ENCODE measurements at regions not wholly inside any gene's neighbourhood (a gene's known extent, or its start where the extent isn't known, plus 50 kb on each side); places are given as distances from the start of the nearest gene placed in this dataset.
"Not testable (repeated sequence)": the region's sequence is repeated elsewhere in the genome, so short reads cannot be mapped to it uniquely, and the experiment has no call there.

GRCh38 chr18:22745966-22746365 lies 187.2 kb upstream of the RBBP8 start:
- Histone ChIP-seq H2BK15ac (ENCODE audit: low read depth, poor library complexity, severe bottlenecking) (no peak overlapping the region), H3K27ac (ENCODE audit: low read length, poor library complexity, severe bottlenecking) (no peak overlapping the region), H3K18ac (ENCODE audit: low read depth in 1 of 2, low read length in 2 of 2) (no peak overlapping the region), H3K23ac (ENCODE audit: low read length in 2 of 2) (no peak overlapping the region), H4K8ac (ENCODE audit: low read length) (no peak overlapping the region), H3K4me2 (ENCODE audit: low read length, poor library complexity, severe bottlenecking) (no peak overlapping the region), H3K36me3 (ENCODE audit: control insufficient read depth in 1 of 2, insufficient read depth in 2 of 2, low read depth in 1 of 2, low read length in 2 of 2) (no peaks in the 10 kb centered on the region), H2BK5ac (ENCODE audit: low read depth, low read length, poor library complexity, severe bottlenecking) (no peak overlapping the region), H2BK120ac (ENCODE audit: low read depth, low read length) (no peak overlapping the region), H3K4me3 (ENCODE audit: insufficient read depth in 1 of 2, low read depth in 1 of 2, low read length in 2 of 2) (no peak overlapping the region), H3K9ac (ENCODE audit: low read length) (no peak overlapping the region), H2AFZ (ENCODE audit: low read depth, low read length) (no peak overlapping the region), H4K91ac (ENCODE audit: low read length) (no peak overlapping the region), H3K27me3 (ENCODE audit: control insufficient read depth in 1 of 2, insufficient read depth in 1 of 2, low read length in 2 of 2) (peaks cover 0 to 4% of the 10 kb centered on the region in 2 experiments), H2BK12ac (ENCODE audit: low read length in 2 of 2) (no peak overlapping the region), H3K79me1 (replicated peaks; ENCODE audit: low read length, poor library complexity, severe bottlenecking) (no peaks in the 10 kb centered on the region), H3K4me1 (ENCODE audit: control insufficient read depth, insufficient read depth, low read depth, low read length) (no peaks in the 10 kb centered on the region), H3K9me3 (ENCODE audit: control insufficient read depth, low read length) (peaks cover 10% of the 10 kb centered on the region), H2AK5ac (ENCODE audit: low read length, severe bottlenecking) (no peak overlapping the region), H3K14ac (ENCODE audit: low read length in 2 of 2) (no peak overlapping the region), H3K4ac (ENCODE audit: low read depth in 1 of 2, low read length in 2 of 2) (no peak overlapping the region)
- DNase-seq: no peak
- no CpG with 5 or more reads among the region's 1 CpG for WGBS

- Histone ChIP-seq H4K91ac (ENCODE audit: low read length) (no peak overlapping the region), H3K79me1 (replicated peaks; ENCODE audit: low read length, poor library complexity, severe bottlenecking) (no peaks in the 10 kb centered on the region), H3K18ac (ENCODE audit: low read depth in 1 of 2, low read length in 2 of 2) (no peak overlapping the region), H3K27me3 (ENCODE audit: control insufficient read depth in 1 of 2, insufficient read depth in 1 of 2, low read length in 2 of 2) (peaks cover 0 to under 1% of the 10 kb centered on the region in 2 experiments), H3K36me3 (ENCODE audit: control insufficient read depth in 1 of 2, insufficient read depth in 2 of 2, low read depth in 1 of 2, low read length in 2 of 2) (no peaks in the 10 kb centered on the region), H3K27ac (ENCODE audit: low read length, poor library complexity, severe bottlenecking) (no peak overlapping the region), H3K9ac (ENCODE audit: low read length) (no peak overlapping the region), H2BK12ac (ENCODE audit: low read length in 2 of 2) (no peak overlapping the region), H2BK120ac (ENCODE audit: low read depth, low read length) (no peak overlapping the region), H3K4me3 (ENCODE audit: insufficient read depth in 1 of 2, low read depth in 1 of 2, low read length in 2 of 2) (no peak overlapping the region), H2AK5ac (ENCODE audit: low read length, severe bottlenecking) (no peak overlapping the region), H2BK5ac (ENCODE audit: low read depth, low read length, poor library complexity, severe bottlenecking) (no peak overlapping the region), H3K23ac (ENCODE audit: low read length in 2 of 2) (no peak overlapping the region), H3K4me1 (ENCODE audit: control insufficient read depth, insufficient read depth, low read depth, low read length) (no peaks in the 10 kb centered on the region), H2AFZ (ENCODE audit: low read depth, low read length) (no peak overlapping the region), H3K9me3 (ENCODE audit: control insufficient read depth, low read length) (no peaks in the 10 kb centered on the region), H3K4ac (ENCODE audit: low read depth in 1 of 2, low read length in 2 of 2) (no peak overlapping the region), H3K4me2 (ENCODE audit: low read length, poor library complexity, severe bottlenecking) (no peak overlapping the region), H3K14ac (ENCODE audit: low read length in 2 of 2) (no peak overlapping the region), H4K8ac (ENCODE audit: low read length) (no peak overlapping the region), H2BK15ac (ENCODE audit: low read depth, poor library complexity, severe bottlenecking) (no peak overlapping the region)
- no peak for DNase-seq
- WGBS: 60% methylated on average over 1 of the region's 2 CpGs
Observed at GRCh38 chr18:22752014-22752413, 181.1 kb upstream of the RBBP8 start.

GRCh38 chr18:22753130-22753831 lies 179.8 kb upstream of the RBBP8 start:
- Histone ChIP-seq H3K4ac (ENCODE audit: low read depth in 1 of 2, low read length in 2 of 2) (no peak overlapping the region), H3K27me3 (ENCODE audit: control insufficient read depth in 1 of 2, insufficient read depth in 1 of 2, low read length in 2 of 2) (no peaks in the 10 kb centered on the region), H2AK5ac (ENCODE audit: low read length, severe bottlenecking) (no peak overlapping the region), H2AFZ (ENCODE audit: low read depth, low read length) (no peak overlapping the region), H3K18ac (ENCODE audit: low read depth in 1 of 2, low read length in 2 of 2) (no peak overlapping the region), H3K4me1 (ENCODE audit: control insufficient read depth, insufficient read depth, low read depth, low read length) (no peaks in the 10 kb centered on the region), H3K4me2 (ENCODE audit: low read length, poor library complexity, severe bottlenecking) (no peak overlapping the region), H3K14ac (ENCODE audit: low read length in 2 of 2) (no peak overlapping the region), H3K79me1 (replicated peaks; ENCODE audit: low read length, poor library complexity, severe bottlenecking) (no peaks in the 10 kb centered on the region), H2BK12ac (ENCODE audit: low read length in 2 of 2) (no peak overlapping the region), H3K36me3 (ENCODE audit: control insufficient read depth in 1 of 2, insufficient read depth in 2 of 2, low read depth in 1 of 2, low read length in 2 of 2) (no peaks in the 10 kb centered on the region), H2BK5ac (ENCODE audit: low read depth, low read length, poor library complexity, severe bottlenecking) (no peak overlapping the region), H3K23ac (ENCODE audit: low read length in 2 of 2) (no peak overlapping the region), H3K9me3 (ENCODE audit: control insufficient read depth, low read length) (no peaks in the 10 kb centered on the region), H2BK120ac (ENCODE audit: low read depth, low read length) (no peak overlapping the region), H4K8ac (ENCODE audit: low read length) (no peak overlapping the region), H4K91ac (ENCODE audit: low read length) (no peak overlapping the region), H3K4me3 (ENCODE audit: insufficient read depth in 1 of 2, low read depth in 1 of 2, low read length in 2 of 2) (no peak overlapping the region), H3K9ac (ENCODE audit: low read length) (no peak overlapping the region), H2BK15ac (ENCODE audit: low read depth, poor library complexity, severe bottlenecking) (no peak overlapping the region), H3K27ac (ENCODE audit: low read length, poor library complexity, severe bottlenecking) (no peak overlapping the region)
- WGBS: 84% methylated on average over 8 of the region's 8 CpGs
- no peak for DNase-seq

- not testable (repeated sequence) for H3K79me1 ChIP-seq (replicated peaks; ENCODE audit: low read length, poor library complexity, severe bottlenecking); H3K36me3 ChIP-seq (ENCODE audit: control insufficient read depth in 1 of 2, insufficient read depth in 2 of 2, low read depth in 1 of 2, low read length in 2 of 2); H4K8ac ChIP-seq (ENCODE audit: low read length); H3K4me2 ChIP-seq (ENCODE audit: low read length, poor library complexity, severe bottlenecking); H3K9ac ChIP-seq (ENCODE audit: low read length); H2BK12ac ChIP-seq (ENCODE audit: low read length in 2 of 2); H2AFZ ChIP-seq (ENCODE audit: low read depth, low read length); H3K23ac ChIP-seq (ENCODE audit: low read length in 2 of 2); H2AK5ac ChIP-seq (ENCODE audit: low read length, severe bottlenecking); H3K27ac ChIP-seq (ENCODE audit: low read length, poor library complexity, severe bottlenecking); H3K4ac ChIP-seq (ENCODE audit: low read depth in 1 of 2, low read length in 2 of 2); DNase-seq; H3K4me3 ChIP-seq (ENCODE audit: insufficient read depth in 1 of 2, low read depth in 1 of 2, low read length in 2 of 2); H3K4me1 ChIP-seq (ENCODE audit: control insufficient read depth, insufficient read depth, low read depth, low read length); H2BK120ac ChIP-seq (ENCODE audit: low read depth, low read length); H3K27me3 ChIP-seq (ENCODE audit: control insufficient read depth in 1 of 2, insufficient read depth in 1 of 2, low read length in 2 of 2); H3K9me3 ChIP-seq (ENCODE audit: control insufficient read depth, low read length); H4K91ac ChIP-seq (ENCODE audit: low read length); H3K18ac ChIP-seq (ENCODE audit: low read depth in 1 of 2, low read length in 2 of 2); H2BK15ac ChIP-seq (ENCODE audit: low read depth, poor library complexity, severe bottlenecking); H3K14ac ChIP-seq (ENCODE audit: low read length in 2 of 2); H2BK5ac ChIP-seq (ENCODE audit: low read depth, low read length, poor library complexity, severe bottlenecking)
- 100% methylated on average over 2 of the region's 2 CpGs for WGBS
Observed at GRCh38 chr18:22764005-22764404, 169.1 kb upstream of the RBBP8 start.

Data from mesenchymal stem cell (in vitro differentiated cells and primary cell).